Spleen (tissue), 7 donors: ENCODE measurements at regions not wholly inside any gene's neighbourhood (a gene's known extent, or its start where the extent isn't known, plus 50 kb on each side); places are given as distances from the start of the nearest gene placed in this dataset.

Source experiments
- CTCF ChIP-seq, 11 experiments: fragments of 200-600 bp in 7 of 11; fragments of 450-650 bp in 4 of 11; sonication (generic) in 4 of 11; IDR thresholded peaks in 8 of 11; conservative IDR thresholded peaks in 3 of 11; 1 replicate in 7 of 11; 2 replicates in 4 of 11; pipeline versions ENCODE4 v1.4.0 to v1.8.0; 2016 to 2021; ENCODE audit warnings: antibody characterized with exemption in 11 of 11, inconsistent platforms in 4 of 11, mild to moderate bottlenecking in 1 of 11
- POLR2AphosphoS5 ChIP-seq, 3 donors: sonication (generic); formaldehyde crosslinking; IDR thresholded peaks; one replicate each; pipeline ENCODE4 v1.5.1; 2017; ENCODE audit warnings: antibody characterized with exemption in 3 of 3
- donor health status: DM: no; HTN: no; CAD: no; lungs with moderate emphysema.
- donor health status: DM: no; HTN: no; CAD: no.
- donor health status: DM: no; HTN: no; CAD: no.

DNA sequence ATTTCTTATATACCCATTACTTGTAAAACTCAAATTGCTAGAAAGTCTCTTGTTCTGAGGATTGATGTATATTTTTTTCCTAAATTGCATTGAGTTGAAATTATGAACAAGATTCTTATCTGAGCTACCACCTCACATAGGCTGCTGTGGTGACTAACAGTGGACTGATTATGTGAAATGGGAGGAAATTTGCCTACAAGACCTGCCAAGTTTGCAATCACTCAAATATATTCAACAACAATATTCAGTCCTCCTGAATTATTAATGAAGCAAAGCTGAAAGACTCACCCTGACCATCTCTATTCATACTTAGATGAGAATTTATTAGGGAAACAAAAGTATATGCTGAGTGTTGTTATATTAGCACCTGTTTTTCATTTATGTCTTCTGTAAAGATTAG, 412.6 kb upstream of the SEMA6D start:
- no peak for TF ChIP-seq POLR2AphosphoS5 (IDR thresholded peaks at IDR 0.05)
- TF ChIP-seq CTCF (IDR thresholded peaks at IDR 0.05 in 8 of 11, conservative IDR thresholded peaks at IDR 0.05 in 3 of 11), result no peak
